Neural cell (in vitro differentiated cells): ENCODE measurements at regions not wholly inside any gene's neighbourhood (a gene's known extent, or its start where the extent isn't known, plus 50 kb on each side); places are given as distances from the start of the nearest gene placed in this dataset.

Source experiments
- H2AFZ ChIP-seq: fragments of 200-600, 300-800 bp; sonication (generic), shearing (Covaris generic); 2 replicates; pipeline ENCODE4 v1.6.0; 2014; ENCODE audit warnings: low read depth, mild to moderate bottlenecking, antibody characterized with exemption, low read length, moderate library complexity
- H3F3A ChIP-seq: fragments of 200-600 bp; shearing (Covaris generic); 2 replicates; pipeline ENCODE4 v1.6.1; 2016; ENCODE audit warnings: mild to moderate bottlenecking, moderate library complexity, mixed read lengths, antibody characterized with exemption, low read length; ENCODE audit not compliant: insufficient read depth, poor library complexity, severe bottlenecking
- H3K27ac ChIP-seq: fragments of 200-600, 300-800 bp; sonication (generic), shearing (Covaris generic); 2 replicates; pipeline ENCODE4 v1.5.1; 2014; ENCODE audit warnings: mild to moderate bottlenecking, low read length, moderate library complexity
- H3K27me3 ChIP-seq: fragments of 300-800, 200-600 bp; sonication (generic), shearing (Covaris generic); 2 replicates; pipeline ENCODE4 v1.6.0; 2014; ENCODE audit warnings: mild to moderate bottlenecking, low read depth, low read length, moderate library complexity; ENCODE audit not compliant: insufficient read depth
- H3K36me3 ChIP-seq: fragments of 300-800, 200-600 bp; sonication (generic), shearing (Covaris generic); 2 replicates; pipeline ENCODE4 v1.5.1; 2014; ENCODE audit warnings: mild to moderate bottlenecking, antibody characterized with exemption, low read length, moderate library complexity; ENCODE audit not compliant: insufficient read depth
- H3K4me2 ChIP-seq: fragments of 300-800, 200-600 bp; sonication (generic), shearing (Covaris generic); 2 replicates; pipeline ENCODE4 v1.6.0; 2014; ENCODE audit warnings: mild to moderate bottlenecking, low read length
- H3K4me3 ChIP-seq: fragments of 300-800, 200-600 bp; sonication (generic), shearing (Covaris generic); 2 replicates; pipeline ENCODE4 v1.5.1; 2014; ENCODE audit warnings: mild to moderate bottlenecking, low read length, moderate library complexity
- H3K79me2 ChIP-seq: fragments of 200-600 bp; shearing (Covaris generic); replicated peaks from 2 replicates; pipeline ENCODE4 v1.6.0; 2014; ENCODE audit warnings: mild to moderate bottlenecking, low read length, moderate library complexity; ENCODE audit not compliant: insufficient read depth
- H3K9ac ChIP-seq: fragments of 300-800, 200-600 bp; sonication (generic), shearing (Covaris generic); 2 replicates; pipeline ENCODE4 v1.6.1; 2016; ENCODE audit warnings: mild to moderate bottlenecking, low read length, mixed read lengths
- H3K9me2 ChIP-seq: fragments of 200-600 bp; shearing (Covaris generic); 2 replicates; pipeline ENCODE4 v1.6.1; 2016; ENCODE audit warnings: mild to moderate bottlenecking, low read length, mixed read lengths; ENCODE audit not compliant: insufficient read depth
- H3K9me3 ChIP-seq: fragments of 200-600, 300-800 bp; sonication (generic), shearing (Covaris generic); 2 replicates; pipeline ENCODE4 v1.6.1; 2016; ENCODE audit warnings: mild to moderate bottlenecking, mixed run types, low read length, moderate library complexity, mixed read lengths
- H4K20me1 ChIP-seq: fragments of 200-600 bp; shearing (Covaris generic); 2 replicates; pipeline ENCODE4 v1.6.1; 2016; ENCODE audit warnings: mild to moderate bottlenecking, mixed run types; ENCODE audit not compliant: insufficient read depth
- CTCF ChIP-seq: fragments of 450-650 bp; IDR thresholded peaks from 2 replicates; pipeline ENCODE4 v1.5.1; 2014; ENCODE audit warnings: antibody characterized with exemption, mild to moderate bottlenecking, moderate library complexity; ENCODE audit not compliant: poor library complexity, severe bottlenecking
- EP300 ChIP-seq: fragments of 450-650 bp; conservative IDR thresholded peaks from 2 replicates; pipeline ENCODE4 v1.6.1; 2014; ENCODE audit warnings: antibody characterized with exemption, mild to moderate bottlenecking, moderate library complexity; ENCODE audit not compliant: poor library complexity, severe bottlenecking
- EZH2 ChIP-seq: fragments of 200-600, 300-800 bp; shearing (Covaris generic), sonication (generic); IDR thresholded peaks from 2 replicates; pipeline ENCODE4 v1.6.1; 2014; ENCODE audit warnings: antibody characterized with exemption, low read length, borderline replicate concordance, mild to moderate bottlenecking; ENCODE audit not compliant: insufficient read depth, poor library complexity, severe bottlenecking
- MXI1 ChIP-seq: fragments of 450-650 bp; conservative IDR thresholded peaks from 2 replicates; pipeline ENCODE4 v1.6.1; 2014; ENCODE audit warnings: antibody characterized with exemption, mild to moderate bottlenecking; ENCODE audit not compliant: poor library complexity, severe bottlenecking
- POLR2AphosphoS5 ChIP-seq: IDR thresholded peaks from 2 replicates; pipeline ENCODE4 v1.6.1; 2012
- RAD21 ChIP-seq: fragments of 450-650 bp; conservative IDR thresholded peaks from 2 replicates; pipeline ENCODE4 v1.6.1; 2014; ENCODE audit warnings: antibody characterized with exemption, mild to moderate bottlenecking, moderate library complexity
- REST ChIP-seq: IDR thresholded peaks from 2 replicates; pipeline ENCODE4 v1.6.1; 2012; ENCODE audit warnings: borderline replicate concordance
- SMC3 ChIP-seq: fragments of 450-650 bp; conservative IDR thresholded peaks from 2 replicates; pipeline ENCODE4 v1.6.1; 2014; ENCODE audit warnings: antibody characterized with exemption, mild to moderate bottlenecking, moderate library complexity; ENCODE audit not compliant: poor library complexity
- TAF1 ChIP-seq: IDR thresholded peaks from 2 replicates; pipeline ENCODE4 v1.6.1; 2012; ENCODE audit warnings: low read depth

- no peaks in the 10 kb centered on the region for H3K27me3 ChIP-seq
- H3K79me2 ChIP-seq: no peaks in the 10 kb centered on the region
- no peak overlapping the region for H2AFZ ChIP-seq
- no peaks in the 10 kb centered on the region for H3K9me2 ChIP-seq
- no peak overlapping the region for H3K27ac ChIP-seq
- H3K9me3 ChIP-seq: peaks cover 3% of the 10 kb centered on the region
- no peak overlapping the region for H3K4me2 ChIP-seq
- H3K9ac ChIP-seq: no peak overlapping the region
- no peaks in the 10 kb centered on the region for H3F3A ChIP-seq
- TF ChIP-seq CTCF (no peak), POLR2AphosphoS5 (no peak), TAF1 (no peak), RAD21 (no peak), REST (no peak), MXI1 (no peak), EZH2 (no peak), SMC3 (no peak), EP300 (no peak)
- no peaks in the 10 kb centered on the region for H4K20me1 ChIP-seq
- no peaks in the 10 kb centered on the region for H3K36me3 ChIP-seq
- no peak overlapping the region for H3K4me3 ChIP-seq
Observed at GRCh38 chr5:68502531-68502930, 287.0 kb downstream of the PIK3R1 start.

- H3K27ac ChIP-seq: no peak overlapping the region
- no peaks in the 10 kb centered on the region for H3K36me3 ChIP-seq
Observed at GRCh38 chr5:68504306-68504705, 288.8 kb downstream of the PIK3R1 start.

More at GRCh38 chr5:68504306-68504705, 288.8 kb downstream of the PIK3R1 start:
- Histone ChIP-seq H3K9me3 (no peaks in the 10 kb centered on the region), H3F3A (no peaks in the 10 kb centered on the region), H3K27me3 (no peaks in the 10 kb centered on the region), H3K9ac (no peak overlapping the region), H3K4me3 (no peak overlapping the region), H3K79me2 (no peaks in the 10 kb centered on the region), H4K20me1 (no peaks in the 10 kb centered on the region), H3K4me2 (no peak overlapping the region), H3K9me2 (no peaks in the 10 kb centered on the region), H2AFZ (no peak overlapping the region)
- TF ChIP-seq POLR2AphosphoS5 (no peak), TAF1 (no peak), EP300 (no peak), CTCF (no peak), SMC3 (no peak), EZH2 (no peak), RAD21 (no peak), REST (no peak), MXI1 (no peak)
